CD14-positive monocyte (primary cell): ENCODE measurements at regions not wholly inside any gene's neighbourhood (a gene's known extent, or its start where the extent isn't known, plus 50 kb on each side); places are given as distances from the start of the nearest gene placed in this dataset.

Source experiments
- DNase-seq, 3 donors: peaks; one replicate each; pipeline ENCODE4 v3.0.0-alpha.2; 2011 to 2022
- H2AFZ ChIP-seq: 2 replicates; pipeline ENCODE4 v1.6.0; 2012; ENCODE audit warnings: mild to moderate bottlenecking, low read depth, low read length, inconsistent platforms; ENCODE audit not compliant: insufficient read depth, poor library complexity, severe bottlenecking
- H3K27ac ChIP-seq, 2 donors: 1 replicate in 1 of 2; 2 replicates in 1 of 2; pipeline ENCODE4 v1.5.1; 2012 to 2013; ENCODE audit warnings: low read length in 2 of 2, control low read depth in 1 of 2, inconsistent platforms in 1 of 2, low read depth in 1 of 2, mild to moderate bottlenecking in 1 of 2
- H3K27me3 ChIP-seq, 2 donors: one replicate each; pipeline versions ENCODE4 v1.6.0 to v1.6.1; 2011 to 2013; ENCODE audit warnings: low read length in 2 of 2; ENCODE audit not compliant: control insufficient read depth in 2 of 2, insufficient read depth in 2 of 2
- H3K36me3 ChIP-seq, 2 donors: replicated peaks in 1 of 2; 1 replicate in 1 of 2; 2 replicates in 1 of 2; pipeline versions ENCODE4 v1.5.1 to v1.6.1; 2012 to 2013; ENCODE audit warnings: low read length in 2 of 2, control low read depth in 1 of 2, inconsistent platforms in 1 of 2, mild to moderate bottlenecking in 1 of 2; ENCODE audit not compliant: insufficient read depth in 2 of 2, control insufficient read depth in 1 of 2
- H3K4me1 ChIP-seq, 2 donors: 1 replicate in 1 of 2; 2 replicates in 1 of 2; pipeline versions ENCODE4 v1.5.1 to v1.6.1; 2012 to 2013; ENCODE audit warnings: low read length in 2 of 2, control low read depth in 1 of 2, inconsistent platforms in 1 of 2, mild to moderate bottlenecking in 1 of 2, moderate library complexity in 1 of 2; ENCODE audit not compliant: insufficient read depth in 2 of 2, control insufficient read depth in 1 of 2
- H3K4me2 ChIP-seq: replicated peaks from 2 replicates; pipeline ENCODE3; 2012; ENCODE audit warnings: low read length, moderate library complexity, mild to moderate bottlenecking; ENCODE audit not compliant: poor library complexity, severe bottlenecking; ENCODE audit errors: extremely low read depth
- H3K4me3 ChIP-seq, 3 experiments: fragments of 200-600 bp in 1 of 3; sonication (generic) in 1 of 3; replicated peaks in 1 of 3; 1 replicate in 2 of 3; 2 replicates in 1 of 3; pipeline ENCODE4 v1.5.1; 2011 to 2013; ENCODE audit warnings: low read length in 3 of 3, mild to moderate bottlenecking in 3 of 3, control low read depth in 2 of 3, low read depth in 2 of 3, inconsistent platforms in 1 of 3, moderate library complexity in 1 of 3
- H3K79me2 ChIP-seq: 2 replicates; pipeline ENCODE4 v1.6.0; 2012; ENCODE audit warnings: mild to moderate bottlenecking, control low read depth, inconsistent platforms, low read length, moderate library complexity; ENCODE audit not compliant: insufficient read depth
- H3K9ac ChIP-seq: 2 replicates; pipeline ENCODE4 v1.6.0; 2017; ENCODE audit warnings: low read length, mild to moderate bottlenecking; ENCODE audit not compliant: insufficient read depth, poor library complexity, severe bottlenecking
- H3K9me3 ChIP-seq, 2 donors: replicated peaks in 1 of 2; 1 replicate in 1 of 2; 2 replicates in 1 of 2; pipeline versions ENCODE4 v1.5.1 to v1.6.1; 2012 to 2013; ENCODE audit warnings: low read length in 2 of 2, control low read depth in 1 of 2; ENCODE audit not compliant: control insufficient read depth in 1 of 2, insufficient read depth in 1 of 2
- H4K20me1 ChIP-seq: 2 replicates; pipeline ENCODE4 v1.6.0; 2012; ENCODE audit warnings: mild to moderate bottlenecking, low read length, control low read depth, moderate library complexity; ENCODE audit not compliant: insufficient read depth
- H3K27ac Mint-ChIP-seq, 7 donors: one replicate each; pipeline ENCODE4 v1.8.0; 2020; ENCODE audit warnings: mild to moderate bottlenecking in 7 of 7, mixed read lengths in 7 of 7, moderate library complexity in 6 of 7, inconsistent platforms in 2 of 7
- H3K27me3 Mint-ChIP-seq, 3 donors: one replicate each; pipeline ENCODE4 v1.8.0; 2021 to 2022; ENCODE audit warnings: low read depth in 3 of 3, mild to moderate bottlenecking in 3 of 3, mixed read lengths in 3 of 3, moderate library complexity in 3 of 3, inconsistent platforms in 1 of 3
- H3K36me3 Mint-ChIP-seq, 2 donors: one replicate each; pipeline ENCODE4 v1.8.0; 2020; ENCODE audit warnings: mixed read lengths in 2 of 2, inconsistent platforms in 1 of 2, mild to moderate bottlenecking in 1 of 2
- H3K4me1 Mint-ChIP-seq: one replicate; pipeline ENCODE4 v1.8.0; 2020; ENCODE audit warnings: mild to moderate bottlenecking, mixed read lengths
- H3K4me3 Mint-ChIP-seq, 2 donors: one replicate each; pipeline ENCODE4 v1.8.0; 2020; ENCODE audit warnings: mild to moderate bottlenecking in 2 of 2, mixed read lengths in 2 of 2, moderate library complexity in 1 of 2
- H3K9me3 Mint-ChIP-seq, 7 donors: one replicate each; pipeline ENCODE4 v1.8.0; 2020 to 2022; ENCODE audit warnings: mixed read lengths in 7 of 7, mild to moderate bottlenecking in 6 of 7, moderate library complexity in 6 of 7, inconsistent platforms in 2 of 7
- WGBS: methylation state at CpG from one replicate; pipeline ENCODE4 v1.1.5; 2013; ENCODE audit warnings: missing lambda C conversion rate; ENCODE audit not compliant: insufficient coverage; 5-methylcytosine and 5-hydroxymethylcytosine counted together
- intact Hi-C, 2 donors: fragments of 100-400 bp; cut with micrococcal nuclease; formaldehyde crosslinking; loops; one replicate each; pipeline versions ENCODE4 v1.15.0 to v1.15.1; 2023
- TF ChIP-seq, protein P1 (sequence below): fragments of 200-600 bp; IDR thresholded peaks from one replicate; pipeline ENCODE4 v1.8.0; 2022; ENCODE audit warnings: antibody characterized with exemption, mild to moderate bottlenecking

DNA sequence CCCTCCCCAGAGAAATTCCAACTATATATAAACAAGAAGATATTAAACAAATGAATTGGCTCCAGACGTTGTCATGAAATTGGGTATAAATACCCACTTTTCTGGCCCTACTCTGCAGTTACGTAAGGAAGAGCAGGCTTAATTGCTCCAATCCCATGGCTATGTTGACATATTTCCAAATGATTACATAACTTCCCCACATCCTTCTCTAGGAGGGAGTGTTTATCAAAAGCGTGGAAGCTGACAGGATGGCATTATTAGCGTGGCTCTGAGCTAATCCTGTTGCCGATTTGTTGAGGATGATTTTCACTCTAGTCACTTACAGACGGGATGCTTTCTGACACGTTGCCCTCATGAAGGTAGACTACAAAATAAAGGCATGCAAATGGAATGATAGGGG, 347.5 kb upstream of the TMCO5A start:
- no peak overlapping the region for H3K4me3 Mint-ChIP-seq
- peaks cover 30 to 31% of the 10 kb centered on the region in 2 donors for H3K9me3 ChIP-seq
- H3K27ac ChIP-seq, result no peak overlapping the region
- TF ChIP-seq, protein P1, sequence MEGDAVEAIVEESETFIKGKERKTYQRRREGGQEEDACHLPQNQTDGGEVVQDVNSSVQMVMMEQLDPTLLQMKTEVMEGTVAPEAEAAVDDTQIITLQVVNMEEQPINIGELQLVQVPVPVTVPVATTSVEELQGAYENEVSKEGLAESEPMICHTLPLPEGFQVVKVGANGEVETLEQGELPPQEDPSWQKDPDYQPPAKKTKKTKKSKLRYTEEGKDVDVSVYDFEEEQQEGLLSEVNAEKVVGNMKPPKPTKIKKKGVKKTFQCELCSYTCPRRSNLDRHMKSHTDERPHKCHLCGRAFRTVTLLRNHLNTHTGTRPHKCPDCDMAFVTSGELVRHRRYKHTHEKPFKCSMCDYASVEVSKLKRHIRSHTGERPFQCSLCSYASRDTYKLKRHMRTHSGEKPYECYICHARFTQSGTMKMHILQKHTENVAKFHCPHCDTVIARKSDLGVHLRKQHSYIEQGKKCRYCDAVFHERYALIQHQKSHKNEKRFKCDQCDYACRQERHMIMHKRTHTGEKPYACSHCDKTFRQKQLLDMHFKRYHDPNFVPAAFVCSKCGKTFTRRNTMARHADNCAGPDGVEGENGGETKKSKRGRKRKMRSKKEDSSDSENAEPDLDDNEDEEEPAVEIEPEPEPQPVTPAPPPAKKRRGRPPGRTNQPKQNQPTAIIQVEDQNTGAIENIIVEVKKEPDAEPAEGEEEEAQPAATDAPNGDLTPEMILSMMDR, result no peak
- H3K4me1 ChIP-seq, result no peaks in the 10 kb centered on the region
- peaks cover 0 to 3% (median 0%) of the 10 kb centered on the region in 3 donors for H3K27me3 Mint-ChIP-seq
- no peaks in the 10 kb centered on the region for H3K36me3 Mint-ChIP-seq
- H4K20me1 ChIP-seq, result no peaks in the 10 kb centered on the region
- no peak overlapping the region for H3K4me2 ChIP-seq
- DNase-seq, result no peak
- no peak overlapping the region for H3K9ac ChIP-seq
- H2AFZ ChIP-seq, result no peak overlapping the region
- H3K27me3 ChIP-seq, result no peaks in the 10 kb centered on the region
- H3K36me3 ChIP-seq, result no peaks in the 10 kb centered on the region
- no peaks in the 10 kb centered on the region for H3K79me2 ChIP-seq
- H3K9me3 Mint-ChIP-seq, result peaks cover 16 to 32% (median 24%) of the 10 kb centered on the region in 7 donors
- no peak overlapping the region for H3K4me3 ChIP-seq
- no peaks in the 10 kb centered on the region for H3K4me1 Mint-ChIP-seq
- 75% methylated on average over 2 of the region's 7 CpGs for WGBS
- intact Hi-C loops, result no loop called here
- H3K27ac Mint-ChIP-seq, result no peak overlapping the region

DNA sequence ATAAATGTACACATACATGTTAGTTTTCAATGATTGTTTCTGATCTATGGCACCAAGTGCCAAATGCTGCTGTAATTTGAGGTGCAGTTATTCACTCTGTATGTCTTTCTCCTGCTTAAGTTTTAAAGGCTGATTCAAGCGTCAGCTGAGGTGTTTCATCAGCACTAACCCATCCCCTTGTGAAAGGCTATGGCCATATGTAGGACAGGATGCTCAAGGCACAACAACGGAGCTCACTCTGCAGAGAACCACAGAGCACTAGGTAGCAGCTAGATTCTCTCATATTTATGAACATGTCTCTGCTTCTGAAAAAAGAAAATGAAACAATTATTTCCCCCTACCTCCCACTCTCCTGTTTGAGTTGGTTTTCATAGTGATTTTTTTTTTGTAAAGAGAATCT, 340.0 kb upstream of the TMCO5A start:
- H3K4me3 ChIP-seq, result no peak overlapping the region
- 80% methylated on average over 1 of the region's 2 CpGs for WGBS
- TF ChIP-seq, protein P1, result no peak
- DNase-seq, result no peak
- H3K9me3 ChIP-seq, result no peaks in the 10 kb centered on the region
- Mint-ChIP-seq H3K9me3 (peaks cover 0 to 4% (median 0%) of the 10 kb centered on the region in 7 donors), H3K4me3 (no peak overlapping the region), H3K27me3 (peaks cover 0 to 3% (median 0%) of the 10 kb centered on the region in 3 donors), H3K27ac (no peak overlapping the region), H3K36me3 (no peaks in the 10 kb centered on the region), H3K4me1 (no peaks in the 10 kb centered on the region)
- no peak overlapping the region for H3K9ac ChIP-seq
- no peaks in the 10 kb centered on the region for H3K79me2 ChIP-seq
- no peaks in the 10 kb centered on the region for H4K20me1 ChIP-seq
- no peak overlapping the region for H2AFZ ChIP-seq
- no peaks in the 10 kb centered on the region for H3K4me1 ChIP-seq
- no peaks in the 10 kb centered on the region for H3K27me3 ChIP-seq
- no peak overlapping the region for H3K4me2 ChIP-seq
- H3K36me3 ChIP-seq, result no peaks in the 10 kb centered on the region
- no peak overlapping the region for H3K27ac ChIP-seq
- intact Hi-C loops, result no loop called here
